ENCODE measurements at regions not wholly inside any gene's neighbourhood (a gene's known extent, or its start where the extent isn't known, plus 50 kb on each side); places are given as distances from the start of the nearest gene placed in this dataset.

GRCh38 chr3:80227216-80227615 lies 459.4 kb upstream of the ROBO1 start:
- TF ChIP-seq CTCF (IDR thresholded peaks at IDR 0.05) = no peak
- TF ChIP-seq POLR2A (IDR thresholded peaks at IDR 0.05) = no peak

Measured in Peyer's patch (tissue), 4 donors.